GM23338 (cell line): ENCODE measurements at regions not wholly inside any gene's neighbourhood (a gene's known extent, or its start where the extent isn't known, plus 50 kb on each side); places are given as distances from the start of the nearest gene placed in this dataset.
"Not testable (repeated sequence)": the region's sequence is repeated elsewhere in the genome, so short reads cannot be mapped to it uniquely, and the experiment has no call there.

Source experiments
- CREB1 ChIP-seq: fragments of 250-450 bp; sonication (Bioruptor Pico); IDR thresholded peaks from 2 replicates; pipeline ENCODE4 v1.5.0; 2020; ENCODE audit warnings: low read depth, mild to moderate bottlenecking, moderate library complexity
- CTCF ChIP-seq, 2 experiments: fragments of 200-600 bp in 1 of 2; sonication (generic) in 1 of 2; conservative IDR thresholded peaks; 2 replicates each; pipeline versions ENCODE4 v1.5.1 to v1.6.1; 2016 to 2017; ENCODE audit warnings: antibody characterized with exemption in 2 of 2, low read depth in 2 of 2, mild to moderate bottlenecking in 2 of 2, moderate library complexity in 1 of 2
- EZH2 ChIP-seq: fragments of 200-600 bp; sonication (generic); IDR thresholded peaks from one replicate; pipeline ENCODE4 v1.8.0; 2017; ENCODE audit warnings: antibody characterized with exemption, mild to moderate bottlenecking, low read depth; ENCODE audit not compliant: unreplicated experiment
- EZH2phosphoT487 ChIP-seq: fragments of 200-600 bp; sonication (generic); IDR thresholded peaks from one replicate; pipeline ENCODE4 v1.8.1; 2018; ENCODE audit warnings: antibody characterized with exemption; ENCODE audit not compliant: unreplicated experiment
- JUNB ChIP-seq: IDR thresholded peaks from one replicate; pipeline ENCODE4 v1.6.1; 2016; ENCODE audit warnings: antibody characterized with exemption; ENCODE audit not compliant: unreplicated experiment
- NANOG ChIP-seq: IDR thresholded peaks from 2 replicates; pipeline ENCODE4 v1.6.1; 2016; ENCODE audit warnings: antibody characterized with exemption, borderline replicate concordance
- POLR2AphosphoS5 ChIP-seq: IDR thresholded peaks from 2 replicates; pipeline ENCODE4 v1.6.1; 2016; ENCODE audit warnings: antibody characterized with exemption, low read depth
- REST ChIP-seq: IDR thresholded peaks from one replicate; pipeline ENCODE4 v1.6.1; 2018; ENCODE audit warnings: antibody characterized with exemption; ENCODE audit not compliant: unreplicated experiment
- STAT1 ChIP-seq: IDR thresholded peaks from one replicate; pipeline ENCODE4 v1.6.1; 2016; ENCODE audit warnings: antibody characterized with exemption; ENCODE audit not compliant: unreplicated experiment
- ZNF114 ChIP-seq: fragments of 250-450 bp; sonication (Bioruptor Pico); IDR thresholded peaks from 2 replicates; pipeline ENCODE4 v1.5.0; 2020; ENCODE audit warnings: mild to moderate bottlenecking, moderate library complexity
- ZNF331 ChIP-seq: fragments of 250-450 bp; sonication (Bioruptor Pico); IDR thresholded peaks from 2 replicates; pipeline ENCODE4 v1.5.0; 2020; ENCODE audit warnings: low read depth, mild to moderate bottlenecking, moderate library complexity
- ZNF462 ChIP-seq: fragments of 250-450 bp; sonication (Bioruptor Pico); IDR thresholded peaks from 2 replicates; pipeline ENCODE4 v1.5.0; 2020; ENCODE audit warnings: mild to moderate bottlenecking, moderate library complexity
- TF ChIP-seq, protein P1 (sequence below): IDR thresholded peaks from 2 replicates; pipeline ENCODE4 v1.6.1; 2016; ENCODE audit warnings: antibody characterized with exemption

GRCh38 chr2:21379668-21380067, 255.9 kb downstream of the TDRD15 start:
- not testable (repeated sequence) for TF ChIP-seq EZH2; JUNB; EZH2phosphoT487; CTCF (conservative IDR thresholded peaks at IDR 0.05; ENCODE audit: low read depth in 2 of 2); REST; POLR2AphosphoS5; ZNF331 (CRISPR knock-in tag); CREB1 (CRISPR knock-in tag); ZNF114; ZNF462 (CRISPR knock-in tag); NANOG; STAT1
- TF ChIP-seq, protein P1, sequence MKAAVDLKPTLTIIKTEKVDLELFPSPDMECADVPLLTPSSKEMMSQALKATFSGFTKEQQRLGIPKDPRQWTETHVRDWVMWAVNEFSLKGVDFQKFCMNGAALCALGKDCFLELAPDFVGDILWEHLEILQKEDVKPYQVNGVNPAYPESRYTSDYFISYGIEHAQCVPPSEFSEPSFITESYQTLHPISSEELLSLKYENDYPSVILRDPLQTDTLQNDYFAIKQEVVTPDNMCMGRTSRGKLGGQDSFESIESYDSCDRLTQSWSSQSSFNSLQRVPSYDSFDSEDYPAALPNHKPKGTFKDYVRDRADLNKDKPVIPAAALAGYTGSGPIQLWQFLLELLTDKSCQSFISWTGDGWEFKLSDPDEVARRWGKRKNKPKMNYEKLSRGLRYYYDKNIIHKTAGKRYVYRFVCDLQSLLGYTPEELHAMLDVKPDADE = not testable (repeated sequence)
